Urothelium cell line (cell line): ENCODE measurements at regions not wholly inside any gene's neighbourhood (a gene's known extent, or its start where the extent isn't known, plus 50 kb on each side); places are given as distances from the start of the nearest gene placed in this dataset.
"Not testable (repeated sequence)": the region's sequence is repeated elsewhere in the genome, so short reads cannot be mapped to it uniquely, and the experiment has no call there.

ENCODE experiments used
- DNase-seq: peaks from one replicate; pipeline ENCODE4 v3.0.0; 2011; ENCODE audit warnings: low spot score, mixed read lengths
- FAIRE-seq: peaks from 2 replicates; lab custom pipeline; 2011; peaks lifted over from hg19 to GRCh38; lab: Jason Lieb, UNC

DNA sequence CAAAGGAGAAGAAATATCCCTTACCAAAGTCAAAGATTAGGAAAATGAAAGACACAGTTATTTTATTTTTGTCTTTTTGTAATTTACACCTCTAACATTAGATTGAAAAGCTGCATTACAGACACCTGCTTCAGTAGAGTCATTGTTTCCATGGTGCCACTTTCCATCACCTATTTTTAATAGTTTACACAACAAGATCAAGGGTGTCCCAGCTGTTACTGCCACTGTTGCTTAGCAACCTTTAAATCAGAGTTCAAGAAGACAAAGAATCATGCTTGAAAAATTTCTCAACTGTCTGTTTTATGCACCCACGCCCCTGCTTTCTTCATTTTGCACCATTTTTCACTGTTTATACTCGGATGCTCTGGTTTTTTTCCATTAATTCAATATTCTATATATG lies 668.2 kb upstream of the GJE1 start:
- DNase-seq (no peak), FAIRE-seq (no peak)

GRCh38 chr6:141463237-141463977 lies 669.3 kb upstream of the GJE1 start:
- FAIRE-seq: no peak

DNA sequence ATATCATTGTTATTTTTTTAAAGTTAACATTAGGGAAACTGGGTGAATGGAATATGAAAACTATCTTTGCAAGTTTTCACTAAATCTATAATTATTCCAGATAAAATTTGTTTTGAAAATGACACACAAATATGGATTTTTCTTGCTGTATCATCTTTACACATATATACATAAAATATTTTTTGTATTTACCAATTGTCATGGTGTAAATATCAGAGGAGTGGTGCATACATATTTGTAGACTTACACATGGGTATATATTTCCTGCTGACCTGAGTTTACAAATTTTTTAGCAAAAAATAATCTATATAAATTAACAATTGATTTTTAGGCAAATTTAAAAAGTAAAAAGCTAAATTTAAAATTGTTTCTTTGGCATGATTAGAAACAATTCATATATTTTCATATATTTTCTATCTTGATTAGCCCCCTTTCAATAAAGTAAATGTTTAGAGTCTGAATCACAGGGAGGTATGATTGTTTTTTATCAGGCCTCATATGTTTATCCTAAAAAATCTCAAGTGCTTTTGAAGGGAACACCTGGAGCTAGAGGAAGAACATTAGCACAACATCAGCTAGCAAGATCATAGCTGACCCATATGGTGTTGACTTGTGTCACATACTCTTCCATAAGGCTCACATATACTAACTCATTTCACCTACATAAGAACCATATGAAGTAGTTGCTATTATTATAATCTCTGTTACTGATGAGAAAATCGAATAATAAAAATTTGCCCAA lies 671.8 kb upstream of the GJE1 start:
- DNase-seq: no peak
- FAIRE-seq: no peak

More at GRCh38 chr6:141463237-141463977, 669.3 kb upstream of the GJE1 start:
- no peak for DNase-seq

GRCh38 chr6:141460245-141460644 lies 672.5 kb upstream of the GJE1 start:
- not testable (repeated sequence) for DNase-seq, FAIRE-seq

DNA sequence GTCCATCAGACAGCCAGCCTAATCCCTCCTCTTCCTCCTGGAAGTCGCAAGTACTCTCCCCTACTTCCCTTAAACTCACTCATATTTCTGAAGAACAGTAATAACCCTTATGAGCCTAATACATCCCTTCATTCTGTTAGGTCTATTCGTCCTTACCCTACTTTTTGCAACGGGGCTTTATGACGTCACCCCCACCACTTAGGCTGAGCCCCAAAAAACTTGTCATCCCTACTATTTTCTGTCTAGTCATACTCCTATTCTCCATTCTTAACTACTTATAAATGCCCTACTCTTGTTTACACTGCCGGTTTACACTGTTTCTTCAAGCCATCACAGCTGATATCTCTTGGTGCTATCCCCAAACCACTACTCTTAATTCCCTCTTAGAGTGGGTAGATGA lies 674.7 kb upstream of the GJE1 start:
- not testable (repeated sequence) for DNase-seq, FAIRE-seq

DNA sequence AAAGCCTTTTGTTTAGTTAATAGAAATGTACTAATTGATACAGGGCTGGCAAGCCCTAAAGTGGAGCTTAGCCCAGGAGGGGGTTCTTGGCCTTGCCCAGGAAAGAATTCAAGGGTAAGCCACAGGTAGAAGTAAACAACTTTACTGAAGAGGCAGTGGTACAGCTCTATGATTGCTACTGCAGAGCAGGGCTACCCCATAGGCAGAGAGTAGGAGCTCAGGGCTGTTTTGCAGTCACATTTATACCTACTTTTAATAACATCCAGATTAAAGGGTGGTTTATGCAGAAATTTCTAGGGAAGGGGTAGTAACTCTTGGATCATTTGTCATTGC lies 680.4 kb upstream of the GJE1 start:
- DNase-seq: no peak
- FAIRE-seq: no peak

- DNase-seq (peak; percentile 31), FAIRE-seq (no peak)
Measured at GRCh38 chr6:141451511-141452353, 681.0 kb upstream of the GJE1 start.

GRCh38 chr6:141451181-141451510 lies 681.6 kb upstream of the GJE1 start:
- DNase-seq (no peak), FAIRE-seq (no peak)

DNA sequence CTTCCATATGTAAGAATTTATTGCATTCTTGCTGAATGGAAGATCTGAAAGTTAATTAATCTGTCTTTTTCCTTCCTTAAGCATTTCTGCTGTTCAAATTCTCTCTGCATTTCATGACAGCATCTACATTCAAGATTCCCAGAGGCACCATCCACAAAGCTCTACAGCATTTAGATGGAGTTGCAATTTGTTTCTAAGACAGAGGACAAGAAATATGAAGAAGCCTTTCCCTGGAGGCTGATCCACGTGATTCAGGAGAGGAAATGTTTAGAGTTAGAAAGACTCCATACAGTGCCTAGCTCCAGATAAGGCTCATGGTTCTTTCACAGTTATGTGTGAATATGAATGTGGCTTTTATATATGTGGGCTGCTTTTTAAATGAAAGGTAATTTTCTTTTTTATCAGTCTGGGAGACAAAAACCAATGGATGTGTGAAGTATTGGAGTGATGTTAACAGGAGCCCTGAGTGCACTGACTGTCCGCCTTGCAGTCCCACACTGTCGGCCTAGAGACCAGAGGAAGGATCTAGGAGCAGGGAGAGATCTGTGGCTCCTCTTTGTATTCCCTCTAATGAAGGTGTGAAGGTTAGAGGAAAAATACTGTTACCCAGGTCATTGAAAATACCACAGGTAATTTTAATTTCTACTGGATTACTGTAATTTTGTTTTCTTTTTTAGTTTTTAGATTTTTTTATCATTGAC lies 686.6 kb upstream of the GJE1 start:
- no peak for DNase-seq
- FAIRE-seq: no peak

DNA sequence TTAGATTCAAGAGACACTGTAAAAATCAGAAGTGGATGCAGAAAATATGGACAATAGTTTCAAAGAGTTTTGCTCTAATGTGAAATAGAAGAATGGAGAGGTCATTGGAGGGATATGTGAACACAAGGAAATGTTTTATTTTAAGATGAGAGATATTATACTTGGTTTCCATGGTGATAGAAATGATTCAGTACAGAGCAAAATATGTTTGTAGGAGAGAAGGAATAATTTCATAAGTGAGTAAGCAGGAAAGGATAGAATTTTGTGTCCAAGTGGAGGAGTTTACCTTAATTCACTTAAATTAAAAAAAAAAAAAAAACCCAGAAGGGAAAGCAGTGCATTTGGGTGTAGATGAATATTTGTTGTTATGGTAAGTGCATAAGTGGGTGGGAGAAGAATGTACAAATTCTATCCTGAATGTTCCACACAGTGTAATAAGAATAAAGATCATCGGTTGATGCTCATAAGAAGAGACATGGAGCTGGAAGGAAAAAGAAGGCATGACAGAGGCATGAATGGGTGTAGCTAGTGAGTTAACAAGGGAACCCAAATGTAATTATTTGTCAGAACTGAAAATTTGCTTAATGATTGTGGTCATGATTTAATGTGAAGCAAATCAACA lies 688.9 kb upstream of the GJE1 start:
- DNase-seq (no peak), FAIRE-seq (no peak)

DNA sequence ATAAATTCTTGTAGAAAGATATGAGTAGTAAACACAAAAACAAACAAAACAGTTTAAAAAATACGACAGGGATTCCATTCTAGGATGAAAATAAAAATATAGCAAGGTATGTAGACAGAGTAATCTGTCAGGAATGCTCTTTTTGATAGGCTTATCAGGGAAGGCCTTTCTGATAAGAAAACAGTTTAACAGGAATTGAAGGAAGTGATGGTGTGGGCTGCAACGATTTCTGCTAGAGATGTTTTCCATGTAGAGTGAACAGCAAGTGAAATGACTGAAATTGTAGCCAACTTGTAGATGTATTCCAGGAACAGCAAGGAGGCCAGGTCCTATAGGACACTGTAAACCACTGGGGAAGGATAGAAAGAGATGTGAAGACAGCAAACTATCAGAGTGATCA lies 689.7 kb upstream of the GJE1 start:
- DNase-seq: no peak
- no peak for FAIRE-seq

DNA sequence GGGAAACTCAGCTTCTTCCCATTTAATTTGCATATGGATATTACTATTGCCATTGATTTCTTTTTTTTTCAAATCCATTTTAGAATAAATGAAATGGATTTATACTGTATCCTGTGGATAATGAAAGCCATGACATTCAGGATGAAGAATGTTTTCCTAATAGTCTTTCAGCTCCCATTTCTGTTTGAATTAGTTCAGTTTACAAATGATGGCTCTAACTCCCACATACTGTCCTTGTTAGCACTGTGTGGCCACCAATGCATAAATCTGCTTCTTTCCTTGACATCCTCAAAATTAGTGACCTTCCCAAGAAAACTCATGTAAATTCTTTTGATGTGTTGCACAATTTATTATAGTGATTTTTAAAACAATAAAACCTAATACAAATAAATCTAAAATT lies 693.2 kb upstream of the GJE1 start:
- no peak for DNase-seq
- no peak for FAIRE-seq

GRCh38 chr6:141437685-141438084 lies 695.0 kb upstream of the GJE1 start:
- DNase-seq (no peak), FAIRE-seq (no peak)

GRCh38 chr6:141437011-141437410 lies 695.7 kb upstream of the GJE1 start:
- DNase-seq (no peak), FAIRE-seq (no peak)

DNA sequence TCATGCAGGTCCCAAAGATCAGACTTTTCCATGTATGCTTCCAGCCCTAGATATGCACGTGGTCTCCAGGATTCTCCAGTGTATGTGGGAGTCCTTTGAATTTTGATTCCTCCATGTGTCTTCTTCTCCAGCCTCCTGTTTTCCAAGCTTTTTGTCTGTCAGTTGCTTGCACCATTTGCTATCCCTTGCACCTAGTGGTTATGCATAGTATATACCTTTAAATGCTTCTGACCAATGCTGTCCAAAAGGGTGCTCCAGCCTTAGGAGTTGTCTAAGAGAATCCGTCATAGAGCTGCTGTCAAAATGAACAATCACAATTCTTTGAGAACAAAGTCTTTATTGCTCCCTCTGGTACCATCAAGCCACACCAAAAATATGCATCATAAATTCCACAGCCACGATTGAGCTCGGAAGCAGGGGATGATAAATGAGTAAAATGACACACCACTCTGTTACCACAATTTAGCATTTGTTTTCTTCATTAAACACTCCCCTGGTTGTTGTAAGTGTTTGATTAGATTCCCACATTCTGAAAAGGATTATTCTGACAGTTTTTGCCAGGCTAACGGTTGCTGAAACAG lies 706.2 kb upstream of the GJE1 start:
- FAIRE-seq (no peak), DNase-seq (peak; percentile 3)

- FAIRE-seq: no peak
Measured at GRCh38 chr6:141421378-141421777, 711.3 kb upstream of the GJE1 start.

GRCh38 chr6:141418076-141418475 lies 714.6 kb upstream of the GJE1 start:
- FAIRE-seq (no peak), DNase-seq (no peak)

More at GRCh38 chr6:141421378-141421777, 711.3 kb upstream of the GJE1 start:
- DNase-seq: peak; percentile 18

GRCh38 chr6:141415896-141416295 lies 716.8 kb upstream of the GJE1 start:
- FAIRE-seq: no peak
- no peak for DNase-seq

GRCh38 chr6:141413196-141413595 lies 719.5 kb upstream of the GJE1 start:
- no peak for FAIRE-seq

GRCh38 chr6:141406761-141407160 lies 726.0 kb upstream of the GJE1 start:
- no peak for DNase-seq
- FAIRE-seq: no peak

More at GRCh38 chr6:141413196-141413595, 719.5 kb upstream of the GJE1 start:
- no peak for DNase-seq
